Omental fat pad (tissue), 3 donors: ENCODE measurements at regions not wholly inside any gene's neighbourhood (a gene's known extent, or its start where the extent isn't known, plus 50 kb on each side); places are given as distances from the start of the nearest gene placed in this dataset.

Source experiments
- ATAC-seq: fragments of 150-250 bp; one replicate; pipeline ENCODE4 v1.9.1; 2016; ENCODE audit warnings: mild to moderate bottlenecking, moderate library complexity; ENCODE audit not compliant: low FRiP score
- DNase-seq: peaks from one replicate; pipeline ENCODE4 v3.0.0-alpha.2; 2019; ENCODE audit warnings: low spot score
- TF ChIP-seq, protein P1 (sequence below), 3 donors: fragments of 450-650 bp; IDR thresholded peaks; one replicate each; pipeline ENCODE4 v1.5.1; 2016 to 2017; ENCODE audit warnings: antibody characterized with exemption in 3 of 3, mild to moderate bottlenecking in 3 of 3, moderate library complexity in 2 of 3

DNA sequence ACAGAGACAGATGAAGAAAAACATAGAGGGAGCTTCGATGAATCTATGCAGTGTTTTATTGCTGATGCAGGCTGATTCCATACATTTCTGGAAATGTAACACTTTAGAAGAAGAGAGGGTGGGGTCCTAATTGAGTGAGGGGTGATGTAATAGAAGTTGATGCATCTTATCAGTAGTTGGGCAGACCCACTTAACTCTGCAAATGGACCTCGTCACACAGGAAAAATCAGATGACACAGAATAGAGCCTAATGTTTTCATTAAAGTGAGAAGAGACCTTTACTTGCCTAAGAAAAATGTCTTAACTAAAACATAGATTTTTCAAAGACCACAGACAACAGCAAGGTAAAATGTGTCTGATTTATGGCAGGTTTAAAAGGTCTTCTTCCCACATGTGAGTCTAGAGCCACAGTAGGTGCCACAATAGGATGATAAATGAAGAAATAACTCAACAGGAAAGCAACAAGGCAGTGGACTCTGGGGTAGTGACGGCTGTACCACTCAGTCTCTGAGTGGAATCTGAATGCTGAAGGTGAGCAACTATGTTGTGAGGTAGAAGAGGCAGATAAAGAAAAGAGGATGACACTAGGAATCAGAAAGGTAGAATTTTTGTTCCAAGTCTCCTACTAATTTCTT lies 414.7 kb upstream of the PIK3C3 start:
- ATAC-seq (no peak), DNase-seq (no peak)
- TF ChIP-seq, protein P1, sequence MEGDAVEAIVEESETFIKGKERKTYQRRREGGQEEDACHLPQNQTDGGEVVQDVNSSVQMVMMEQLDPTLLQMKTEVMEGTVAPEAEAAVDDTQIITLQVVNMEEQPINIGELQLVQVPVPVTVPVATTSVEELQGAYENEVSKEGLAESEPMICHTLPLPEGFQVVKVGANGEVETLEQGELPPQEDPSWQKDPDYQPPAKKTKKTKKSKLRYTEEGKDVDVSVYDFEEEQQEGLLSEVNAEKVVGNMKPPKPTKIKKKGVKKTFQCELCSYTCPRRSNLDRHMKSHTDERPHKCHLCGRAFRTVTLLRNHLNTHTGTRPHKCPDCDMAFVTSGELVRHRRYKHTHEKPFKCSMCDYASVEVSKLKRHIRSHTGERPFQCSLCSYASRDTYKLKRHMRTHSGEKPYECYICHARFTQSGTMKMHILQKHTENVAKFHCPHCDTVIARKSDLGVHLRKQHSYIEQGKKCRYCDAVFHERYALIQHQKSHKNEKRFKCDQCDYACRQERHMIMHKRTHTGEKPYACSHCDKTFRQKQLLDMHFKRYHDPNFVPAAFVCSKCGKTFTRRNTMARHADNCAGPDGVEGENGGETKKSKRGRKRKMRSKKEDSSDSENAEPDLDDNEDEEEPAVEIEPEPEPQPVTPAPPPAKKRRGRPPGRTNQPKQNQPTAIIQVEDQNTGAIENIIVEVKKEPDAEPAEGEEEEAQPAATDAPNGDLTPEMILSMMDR (IDR thresholded peaks at IDR 0.05): no peak

DNA sequence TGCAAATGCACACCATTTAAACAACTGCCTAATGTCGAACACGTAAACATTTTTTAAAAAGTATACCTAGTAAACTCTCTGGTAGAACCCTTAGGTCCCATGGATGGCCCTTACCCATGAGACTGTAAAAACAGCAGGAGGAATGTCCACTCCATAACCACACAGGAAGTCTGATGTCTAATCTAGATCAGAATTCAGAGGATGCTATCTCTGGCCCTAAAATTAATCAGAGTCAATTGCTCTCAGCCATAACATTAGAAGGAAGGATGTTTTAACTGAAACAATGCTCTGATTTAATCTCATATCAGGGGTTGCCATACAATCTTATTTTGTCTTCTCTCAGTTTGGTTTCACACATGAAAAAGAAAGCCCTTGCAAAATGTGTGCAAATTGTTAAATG lies 416.3 kb upstream of the PIK3C3 start:
- DNase-seq: no peak
- no peak for ATAC-seq
- TF ChIP-seq, protein P1 (IDR thresholded peaks at IDR 0.05): no peak

DNA sequence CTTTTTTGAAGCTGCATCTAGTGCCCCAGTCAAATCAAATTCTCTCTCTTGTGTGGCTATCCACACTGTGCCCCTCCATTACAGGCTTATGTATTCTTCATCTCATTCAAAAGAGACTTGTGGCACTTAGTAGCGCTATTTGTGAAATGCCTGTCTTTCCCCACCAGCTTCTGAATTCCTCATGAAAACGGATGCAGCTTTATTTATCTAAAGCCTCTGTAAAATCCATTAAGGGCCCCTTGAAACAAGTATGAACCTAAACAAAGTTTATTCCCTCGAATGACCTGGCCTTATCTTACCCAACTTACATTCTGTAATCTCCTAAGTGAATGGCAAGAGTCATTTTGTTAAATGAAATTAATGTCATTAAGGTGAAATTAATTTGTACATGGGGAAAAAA lies 417.4 kb upstream of the PIK3C3 start:
- TF ChIP-seq, protein P1 (IDR thresholded peaks at IDR 0.05): no peak
- ATAC-seq: no peak
- no peak for DNase-seq

DNA sequence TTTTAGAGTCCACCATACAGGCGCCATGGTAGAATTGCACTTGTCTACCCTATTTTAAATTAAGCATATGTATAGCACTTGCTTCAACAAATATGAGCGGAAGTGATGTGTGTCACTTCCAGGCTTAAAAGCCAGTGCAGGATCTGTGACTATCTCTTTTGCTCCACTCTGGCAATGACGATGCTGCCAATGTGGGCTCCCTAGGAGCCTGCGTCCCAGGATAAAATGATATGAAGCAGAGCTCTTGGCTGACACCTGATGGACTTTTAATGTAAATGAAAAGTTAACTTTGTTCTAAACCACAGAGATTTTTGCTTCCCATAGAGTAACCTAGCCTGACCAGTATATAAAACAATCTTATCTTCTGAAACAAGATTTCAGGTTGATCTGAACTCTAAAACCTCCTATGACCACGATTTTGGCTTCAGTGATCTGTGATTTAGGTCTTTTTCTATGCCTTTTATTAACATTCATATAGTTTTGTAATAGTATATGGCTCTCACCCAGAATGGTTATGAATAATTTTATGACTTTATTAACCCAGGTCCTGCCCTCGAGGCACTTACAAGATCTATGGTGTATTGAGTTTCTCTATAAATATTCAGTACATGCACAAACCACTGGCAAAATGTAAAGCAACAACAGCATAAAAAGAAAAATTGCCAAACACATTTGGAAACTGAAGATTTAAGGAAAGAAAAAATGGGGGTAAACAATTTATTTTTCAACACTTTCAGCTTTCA lies 422.5 kb upstream of the PIK3C3 start:
- ATAC-seq: no peak
- DNase-seq: no peak
- TF ChIP-seq, protein P1 (IDR thresholded peaks at IDR 0.05): no peak

DNA sequence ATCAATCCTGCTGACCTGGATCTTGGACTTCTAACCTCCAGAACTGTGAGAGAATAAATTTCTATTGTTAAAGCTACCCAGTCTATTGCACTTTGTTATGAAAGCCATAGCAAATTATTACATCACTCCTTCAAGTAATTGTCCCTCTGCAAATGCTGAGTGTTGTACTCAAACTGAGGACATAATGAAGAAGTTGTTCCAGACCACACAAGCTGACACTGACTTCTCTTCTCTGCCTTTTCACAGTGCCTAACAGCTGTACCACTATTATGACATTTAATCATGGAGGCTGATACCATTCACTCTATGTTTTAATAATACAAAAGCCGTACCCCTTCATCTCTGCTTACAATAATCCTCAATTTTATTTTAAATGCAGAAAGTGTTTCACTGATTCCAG lies 424.1 kb upstream of the PIK3C3 start:
- TF ChIP-seq, protein P1 (IDR thresholded peaks at IDR 0.05): no peak
- DNase-seq (no peak), ATAC-seq (no peak)

DNA sequence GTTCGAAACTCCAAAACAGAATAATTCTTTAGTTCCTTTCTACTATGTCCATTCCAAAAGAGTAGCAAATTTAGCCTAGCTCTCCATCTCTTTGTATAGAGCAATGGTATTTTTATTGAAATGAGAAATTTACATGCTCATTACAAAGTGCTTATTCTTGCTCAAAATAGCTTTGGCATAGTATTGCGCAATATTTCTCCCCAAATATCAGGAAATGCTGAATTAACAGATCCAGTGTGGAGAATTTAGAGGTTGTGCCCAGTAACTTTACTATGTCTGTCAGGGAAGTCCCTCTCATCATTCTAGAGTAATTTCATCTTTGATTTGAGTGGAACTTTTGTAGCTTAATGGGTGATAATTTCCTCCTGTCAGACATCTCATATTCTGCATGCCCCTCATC lies 425.9 kb upstream of the PIK3C3 start:
- ATAC-seq: no peak

More for the DNA sequence above, 425.9 kb upstream of the PIK3C3 start:
- TF ChIP-seq, protein P1 (IDR thresholded peaks at IDR 0.05): no peak
- DNase-seq: no peak
